Femur (tissue), 1 donor: ENCODE measurements at regions not wholly inside any gene's neighbourhood (a gene's known extent, or its start where the extent isn't known, plus 50 kb on each side); places are given as distances from the start of the nearest gene placed in this dataset.

ENCODE experiments used
- DNase-seq: peaks from one replicate; pipeline ENCODE4 v3.0.0-alpha.2; 2017

GRCh38 chr11:116466801-116467200 is 306.0 kb downstream of the BUD13 start:
- DNase-seq = peak; percentile 41

- DNase-seq = peak; percentile 79
Measured at GRCh38 chr11:116466191-116466590, 306.6 kb downstream of the BUD13 start.

DNA sequence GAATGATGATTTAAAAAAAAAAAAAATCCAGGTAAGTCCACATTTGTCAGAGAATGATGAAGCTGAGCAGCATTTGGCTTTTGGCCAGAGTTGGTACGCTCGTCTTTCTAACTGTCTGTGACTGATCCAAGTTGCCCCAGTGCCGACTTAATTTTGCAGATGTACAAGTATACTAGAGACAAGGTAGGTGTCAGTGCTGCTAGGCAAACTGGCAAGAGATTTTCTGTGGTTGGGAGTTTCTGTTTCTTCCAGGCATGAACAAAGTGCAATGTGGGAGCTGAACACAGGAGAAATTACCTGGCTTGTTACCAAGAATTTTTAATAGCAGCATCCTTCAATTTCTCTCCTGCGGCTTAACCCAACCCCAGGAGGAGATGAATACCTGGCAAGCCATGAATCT is 307.7 kb downstream of the BUD13 start:
- DNase-seq = no peak

DNA sequence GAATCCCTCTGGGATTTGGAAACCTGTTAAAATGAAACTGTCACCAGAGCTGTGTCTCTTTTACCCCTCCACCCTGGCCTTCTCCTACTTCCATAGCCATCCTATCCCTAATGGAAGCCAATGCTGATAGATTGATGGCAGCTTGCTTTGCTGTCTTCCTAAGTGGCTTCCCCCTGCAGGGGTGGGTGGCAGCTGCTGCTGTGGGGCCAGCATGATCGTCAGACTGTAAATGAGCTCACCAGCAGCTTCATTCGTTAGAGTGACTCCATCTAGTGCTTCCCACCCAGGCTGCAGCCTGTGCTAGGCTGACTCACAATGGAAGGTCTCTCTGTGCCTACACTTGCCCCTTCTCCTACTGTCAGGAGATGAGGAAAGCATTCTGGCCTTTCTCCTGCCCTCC is 311.0 kb downstream of the BUD13 start:
- DNase-seq = no peak

GRCh38 chr11:116460156-116460920 is 312.4 kb downstream of the BUD13 start:
- no peak for DNase-seq

DNA sequence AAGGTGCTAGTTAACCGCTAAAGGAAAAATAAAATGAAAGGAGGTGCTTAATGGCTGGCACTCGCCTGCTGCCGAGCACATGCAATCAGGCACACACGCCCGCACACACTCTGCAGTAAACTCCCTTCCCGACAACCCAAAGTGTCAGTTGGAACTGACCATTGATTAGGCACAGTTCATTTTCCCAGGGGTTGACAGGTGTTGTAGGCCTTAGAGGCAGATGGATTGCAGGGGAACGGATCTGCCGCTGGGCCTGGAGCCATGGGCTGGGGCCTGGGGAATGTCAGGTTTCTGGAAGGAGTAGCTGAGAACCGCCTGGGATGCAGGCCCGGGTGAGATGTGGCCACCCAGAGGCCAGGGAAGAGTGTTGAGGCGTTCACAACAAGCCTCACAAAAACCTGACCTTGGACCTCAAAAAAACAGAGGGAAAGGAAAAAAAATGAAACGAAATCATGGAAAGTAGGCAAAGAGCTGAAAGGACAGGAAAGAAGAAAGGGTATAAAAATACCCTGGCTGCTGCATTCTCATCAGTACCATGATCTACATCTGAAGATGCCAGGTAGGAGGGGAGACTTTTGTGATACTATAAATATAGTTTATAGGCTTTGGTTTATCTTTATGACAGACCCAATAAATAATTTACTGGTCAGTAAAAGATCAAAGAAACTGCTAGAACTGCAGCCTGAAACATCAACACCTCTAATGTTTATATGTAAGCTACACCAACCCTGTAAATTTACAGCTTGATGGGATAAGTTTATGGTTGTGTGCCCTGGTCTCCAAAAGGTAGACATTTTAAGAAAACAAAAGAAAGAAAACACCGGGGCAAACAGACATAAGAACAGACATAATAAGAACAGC is 313.4 kb downstream of the BUD13 start:
- no peak for DNase-seq

DNA sequence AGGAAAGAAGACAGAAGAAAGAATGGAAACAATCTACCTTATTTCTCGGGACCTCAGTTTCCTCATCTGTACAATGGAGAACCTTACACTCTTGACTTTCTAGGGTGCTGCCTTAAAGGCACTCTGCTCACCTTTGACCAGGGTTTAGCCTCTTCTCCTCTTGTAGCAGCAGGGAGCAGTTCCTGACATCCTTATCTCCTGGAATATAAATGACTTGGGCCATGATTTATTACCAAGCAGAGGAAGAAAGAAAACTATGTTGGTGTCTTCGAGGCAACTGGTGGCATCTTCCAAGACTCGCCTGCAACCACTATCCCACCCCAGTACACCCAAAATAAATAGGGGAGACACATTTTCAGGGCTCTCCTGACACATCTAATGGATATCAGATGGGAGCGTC is 314.2 kb downstream of the BUD13 start:
- no peak for DNase-seq

GRCh38 chr11:116457336-116458007 is 315.3 kb downstream of the BUD13 start:
- DNase-seq = no peak

- DNase-seq = no peak
Measured at GRCh38 chr11:116454951-116455350, 317.8 kb downstream of the BUD13 start.

DNA sequence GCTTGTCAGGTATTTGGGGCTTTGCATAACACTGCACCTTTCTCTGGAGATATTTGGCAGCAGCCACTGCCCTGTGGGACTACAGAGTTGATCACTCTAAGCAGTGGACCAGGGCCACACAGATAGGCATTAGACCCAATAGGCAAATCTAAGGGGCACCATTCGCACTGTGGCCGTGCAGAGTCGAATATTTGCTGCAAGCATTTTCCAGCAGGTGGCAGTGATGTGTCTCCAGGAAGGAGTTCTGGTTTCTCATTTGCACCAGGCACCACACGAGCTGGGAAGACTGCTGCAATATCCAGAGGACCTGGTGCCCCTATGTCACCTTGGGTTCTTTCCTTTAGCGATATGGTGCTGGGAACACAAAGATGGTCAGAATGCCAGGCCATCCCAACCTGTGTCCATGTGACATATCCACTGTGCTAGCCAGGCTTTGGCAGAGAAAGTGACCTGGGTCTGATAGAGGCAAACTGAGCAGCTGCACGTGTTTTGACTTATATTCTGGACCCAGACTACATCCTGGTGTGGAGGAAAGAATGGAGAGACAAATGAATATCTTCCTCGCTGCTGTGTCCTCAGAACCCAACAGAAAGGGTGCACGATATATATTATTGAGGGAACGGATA is 318.7 kb downstream of the BUD13 start:
- peak; percentile 45 for DNase-seq

DNA sequence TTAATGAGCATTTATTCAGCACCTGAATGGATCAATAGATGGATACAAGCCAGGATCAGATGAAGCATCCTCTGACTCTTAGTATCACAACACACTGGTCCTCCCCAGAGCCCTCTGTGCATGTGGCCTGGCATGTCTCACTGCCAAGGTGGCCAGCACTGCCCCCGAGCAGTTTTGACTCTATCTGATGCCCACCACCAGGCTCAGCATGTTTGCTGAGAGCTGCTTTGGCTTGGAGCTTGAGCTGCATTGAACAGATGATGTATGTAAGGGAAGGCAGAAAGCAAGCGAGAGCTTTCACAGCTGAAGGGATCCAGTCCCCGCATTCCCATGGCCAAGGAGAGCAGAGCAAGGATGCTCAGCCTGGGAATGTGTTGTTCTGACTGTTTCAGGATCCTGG is 320.3 kb downstream of the BUD13 start:
- DNase-seq = no peak

DNA sequence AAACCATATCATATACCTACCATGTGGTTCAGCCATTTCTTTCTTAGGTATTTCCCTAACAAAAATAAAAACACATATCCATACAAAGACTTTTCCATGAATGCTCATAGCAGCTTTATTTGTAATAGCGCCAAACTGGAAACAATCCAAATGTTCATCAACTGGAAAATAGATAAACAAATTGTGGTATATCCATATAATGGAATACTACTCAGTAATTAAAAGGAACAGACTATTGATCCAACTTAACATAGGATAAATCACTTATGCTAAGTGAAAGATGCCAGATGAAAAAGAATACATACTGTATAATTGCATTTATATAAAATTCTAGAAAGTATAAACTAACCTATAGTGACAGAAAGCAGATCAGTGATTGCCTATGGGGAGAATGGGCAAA is 323.3 kb downstream of the BUD13 start:
- no peak for DNase-seq

- no peak for DNase-seq
Measured at GRCh38 chr11:116446048-116446941, 326.5 kb downstream of the BUD13 start.

DNA sequence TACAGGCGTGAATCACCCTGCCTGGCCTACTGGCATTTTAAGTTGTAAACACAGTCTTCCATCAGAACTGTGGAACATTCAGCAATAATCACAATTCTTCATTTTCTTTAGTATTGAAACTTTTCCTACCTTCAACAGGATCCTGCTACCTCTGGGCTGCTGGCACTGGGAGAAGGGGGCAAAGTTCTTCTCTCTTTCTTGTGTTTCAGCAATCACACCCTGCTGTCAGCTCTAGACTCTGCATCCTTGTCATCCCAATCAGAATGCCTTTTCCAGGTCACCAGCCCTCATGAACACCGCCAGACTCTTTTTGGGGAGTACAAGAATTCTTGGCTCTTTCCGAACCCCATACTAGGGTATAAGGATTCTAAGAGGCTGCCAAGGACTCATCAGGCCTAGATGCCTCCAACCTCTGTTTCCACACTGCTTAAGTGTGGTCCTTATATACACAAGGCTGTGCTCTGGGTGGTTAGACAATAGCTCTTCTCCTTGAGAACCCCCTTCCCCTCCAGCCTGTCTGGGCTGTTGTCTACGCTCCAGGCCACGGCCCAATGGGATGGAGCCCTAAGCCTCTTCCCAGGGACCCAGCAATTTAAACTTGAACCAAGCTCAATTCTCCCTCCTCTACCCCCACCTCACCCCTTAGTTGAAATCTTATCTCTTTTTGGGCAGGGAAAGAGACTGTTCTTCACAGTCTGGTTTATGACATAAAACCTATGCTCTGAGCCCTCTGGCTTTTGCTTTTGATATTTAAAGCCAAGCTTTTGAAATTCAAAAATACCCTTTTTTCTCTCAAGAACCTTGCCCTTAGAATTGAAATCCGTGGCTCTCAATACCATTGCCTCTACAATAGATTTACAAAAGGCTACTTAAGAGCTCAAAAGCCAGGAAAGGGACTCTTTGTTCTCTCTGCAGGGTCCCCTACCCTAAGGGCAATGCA is 327.4 kb downstream of the BUD13 start:
- no peak for DNase-seq

GRCh38 chr11:116442238-116442752 is 330.5 kb downstream of the BUD13 start:
- no peak for DNase-seq

DNA sequence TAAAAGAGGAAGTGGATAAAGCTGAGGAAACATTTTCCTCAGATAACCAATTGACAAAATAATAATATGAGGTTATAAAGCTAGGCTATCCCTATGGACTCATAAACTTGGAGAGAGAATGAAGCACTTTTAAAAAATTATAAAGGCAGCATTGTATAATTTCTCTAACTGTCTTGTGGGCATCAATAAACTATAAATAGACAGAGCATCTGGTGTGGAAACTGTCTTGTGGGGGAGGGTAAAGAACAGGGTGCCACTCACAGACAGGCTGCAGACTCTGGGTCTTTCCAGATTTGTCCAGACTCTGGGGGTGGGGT is 333.5 kb downstream of the BUD13 start:
- no peak for DNase-seq

DNA sequence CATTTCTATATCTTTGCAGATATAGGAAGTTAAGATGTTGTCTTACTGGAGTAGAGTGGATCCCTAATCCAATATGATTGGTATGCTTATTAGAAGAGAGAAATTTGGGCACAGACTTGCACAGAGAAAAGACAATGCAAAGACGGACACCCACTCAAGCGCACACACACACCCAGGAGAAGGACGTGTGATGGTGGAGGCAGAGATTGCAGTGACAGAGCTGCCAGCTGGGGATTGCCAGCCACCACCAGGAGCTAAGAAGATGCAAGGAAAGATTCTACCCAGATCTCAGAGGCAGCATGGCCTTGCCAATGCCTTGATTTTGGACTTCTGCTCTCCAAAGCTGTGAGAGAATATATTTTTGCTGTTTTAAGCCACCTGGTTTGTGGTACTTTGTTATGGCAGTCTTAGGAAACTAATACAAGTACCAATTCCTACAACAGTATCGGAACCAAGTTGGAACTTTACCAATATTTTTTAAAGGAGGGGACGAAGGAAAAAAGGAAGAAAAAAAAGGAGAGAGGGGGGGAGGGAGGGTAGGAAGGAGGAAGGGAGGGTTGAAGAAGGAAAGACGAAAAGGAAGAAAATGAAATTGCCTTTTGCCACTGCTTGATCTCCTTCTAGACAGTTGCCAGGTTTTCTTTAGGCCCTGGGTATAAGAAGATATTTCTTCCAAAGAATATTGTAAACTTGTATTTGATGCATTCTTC is 334.0 kb downstream of the BUD13 start:
- no peak for DNase-seq

DNA sequence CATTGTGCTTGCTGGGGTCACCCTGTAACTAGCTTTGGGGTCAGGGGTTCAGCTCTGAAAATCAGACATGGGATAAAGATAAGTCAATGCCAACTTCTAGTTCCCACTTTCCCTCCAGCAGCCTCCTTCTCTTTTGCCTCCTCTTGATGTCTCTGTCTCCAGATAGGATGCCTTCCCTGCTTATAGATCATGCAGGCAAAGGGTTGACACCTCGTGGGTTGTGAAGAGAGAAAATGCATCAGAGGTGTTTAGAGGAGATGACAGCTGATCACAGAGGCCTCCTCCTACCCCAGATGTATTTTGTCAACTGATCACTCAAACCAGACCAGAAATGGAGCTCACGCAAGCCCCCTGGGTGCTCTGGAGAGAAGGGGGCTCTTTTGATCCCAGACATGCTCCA is 337.8 kb downstream of the BUD13 start:
- DNase-seq = no peak

DNA sequence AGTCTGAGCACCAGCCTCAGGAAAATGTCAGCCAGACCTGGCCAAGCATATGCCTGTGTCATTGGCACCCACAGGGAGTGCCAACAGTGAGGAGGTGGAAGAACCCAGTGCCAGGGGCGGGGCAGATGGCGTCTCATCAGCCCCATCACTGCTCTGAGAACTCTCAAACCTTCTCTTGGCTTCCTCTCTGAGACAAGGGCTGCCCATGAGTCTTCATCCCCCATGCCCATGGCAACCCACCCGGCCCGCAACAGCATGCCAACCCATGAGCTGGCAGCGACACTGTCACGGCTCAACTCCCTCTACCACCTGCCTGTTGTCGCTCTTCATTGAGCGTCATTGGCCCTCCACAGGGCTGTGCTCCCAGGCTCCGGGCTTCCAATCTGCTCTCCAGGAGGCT is 340.5 kb downstream of the BUD13 start:
- no peak for DNase-seq

- DNase-seq = no peak
Measured at GRCh38 chr11:116431842-116432241, 340.9 kb downstream of the BUD13 start.
